IPS DF 4.7 (cell line): ENCODE measurements at regions not wholly inside any gene's neighbourhood (a gene's known extent, or its start where the extent isn't known, plus 50 kb on each side); places are given as distances from the start of the nearest gene placed in this dataset.

Experiments used
- DNase-seq: peaks from one replicate; pipeline ENCODE4 v3.0.0-alpha.2; 2013; ENCODE audit warnings: low spot score; ENCODE audit errors: extremely low read depth

DNA sequence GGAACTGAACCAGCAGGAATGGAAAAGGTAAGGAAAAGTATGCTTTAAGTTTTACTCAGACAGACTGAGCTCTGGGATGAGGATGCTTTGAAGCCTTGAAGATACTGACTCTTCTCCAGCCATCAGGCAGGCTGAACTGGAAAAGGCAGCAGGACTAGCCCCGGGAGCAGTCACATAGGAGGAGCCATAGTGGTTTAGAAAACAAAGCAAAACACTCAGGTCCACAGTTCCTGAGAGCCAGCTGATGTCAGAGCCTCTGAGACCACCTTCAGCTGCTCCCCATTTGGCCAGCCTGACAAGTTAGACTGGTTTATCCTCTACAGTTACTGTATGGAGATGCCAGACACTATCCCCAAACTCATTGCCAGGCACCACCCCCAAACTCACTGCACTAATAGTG lies 167.9 kb upstream of the CPEB2 start:
- no peak for DNase-seq

DNA sequence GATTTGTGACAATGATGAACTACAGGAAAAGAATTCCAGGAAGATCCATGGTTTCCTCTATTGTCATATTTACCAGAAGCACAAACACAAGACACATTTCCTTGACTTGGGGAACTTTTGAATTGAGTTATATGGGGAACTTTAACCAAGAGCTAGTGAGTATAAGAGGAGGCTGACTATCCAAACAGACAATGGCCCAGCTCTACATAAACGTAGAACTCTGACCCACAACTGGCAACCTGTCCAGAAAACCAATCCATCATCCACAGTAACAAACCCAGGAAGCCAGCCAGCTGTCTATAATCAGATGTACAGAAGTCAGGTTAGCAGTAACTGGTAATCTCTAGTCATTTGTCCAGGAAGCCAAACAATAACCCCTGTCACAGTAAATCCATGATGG lies 167.0 kb upstream of the CPEB2 start:
- no peak for DNase-seq

DNA sequence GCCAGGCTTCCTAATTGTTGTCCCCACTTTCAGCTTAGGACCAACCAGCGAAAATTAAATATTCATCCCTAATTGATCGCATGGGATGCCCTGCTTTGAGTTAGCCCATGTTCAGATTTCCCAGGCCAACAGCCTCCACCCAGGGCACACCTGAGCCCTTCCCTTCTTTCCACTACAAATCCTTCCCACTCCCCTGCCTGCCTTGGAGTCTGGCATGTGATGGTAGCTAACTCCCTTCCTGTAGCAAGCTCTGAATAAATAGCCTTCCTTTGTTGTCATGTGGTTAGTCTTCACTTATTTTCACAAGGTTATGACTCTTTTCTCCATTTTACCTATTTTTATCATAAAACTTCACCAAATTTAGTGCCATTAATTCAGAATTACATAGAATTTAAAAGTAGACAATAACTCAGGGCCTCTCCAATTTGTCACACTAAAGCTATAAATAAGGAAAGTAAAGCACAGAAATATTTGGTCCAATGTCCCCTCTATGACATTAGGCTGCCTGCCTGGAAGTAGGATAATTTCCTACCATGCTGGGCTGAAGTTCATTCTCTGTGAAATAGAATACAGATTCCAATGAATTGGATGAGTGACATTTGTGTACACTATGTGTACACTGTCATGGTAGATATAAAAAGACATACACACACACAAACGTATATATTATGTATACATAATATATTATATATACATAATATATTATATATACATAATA lies 166.4 kb upstream of the CPEB2 start:
- no peak for DNase-seq

DNA sequence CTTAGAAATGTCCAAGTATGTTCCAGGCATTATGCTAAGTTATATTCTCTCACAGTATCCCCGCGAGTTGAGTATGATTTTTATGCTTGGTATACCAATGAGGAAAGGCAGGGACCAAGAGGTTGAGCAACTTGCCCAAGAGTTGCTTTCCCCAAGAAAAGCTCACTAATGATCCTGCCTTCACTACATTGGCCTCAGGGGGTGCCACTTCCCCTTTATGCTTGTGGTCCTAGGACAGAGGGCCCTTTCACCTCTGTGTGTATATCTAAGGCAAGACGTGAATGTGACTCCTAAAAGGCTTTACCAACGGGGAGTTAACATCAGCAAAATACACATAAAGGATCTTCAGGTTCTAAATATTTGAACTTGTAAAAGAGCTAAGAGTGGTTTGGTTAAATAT lies 164.4 kb upstream of the CPEB2 start:
- no peak for DNase-seq

DNA sequence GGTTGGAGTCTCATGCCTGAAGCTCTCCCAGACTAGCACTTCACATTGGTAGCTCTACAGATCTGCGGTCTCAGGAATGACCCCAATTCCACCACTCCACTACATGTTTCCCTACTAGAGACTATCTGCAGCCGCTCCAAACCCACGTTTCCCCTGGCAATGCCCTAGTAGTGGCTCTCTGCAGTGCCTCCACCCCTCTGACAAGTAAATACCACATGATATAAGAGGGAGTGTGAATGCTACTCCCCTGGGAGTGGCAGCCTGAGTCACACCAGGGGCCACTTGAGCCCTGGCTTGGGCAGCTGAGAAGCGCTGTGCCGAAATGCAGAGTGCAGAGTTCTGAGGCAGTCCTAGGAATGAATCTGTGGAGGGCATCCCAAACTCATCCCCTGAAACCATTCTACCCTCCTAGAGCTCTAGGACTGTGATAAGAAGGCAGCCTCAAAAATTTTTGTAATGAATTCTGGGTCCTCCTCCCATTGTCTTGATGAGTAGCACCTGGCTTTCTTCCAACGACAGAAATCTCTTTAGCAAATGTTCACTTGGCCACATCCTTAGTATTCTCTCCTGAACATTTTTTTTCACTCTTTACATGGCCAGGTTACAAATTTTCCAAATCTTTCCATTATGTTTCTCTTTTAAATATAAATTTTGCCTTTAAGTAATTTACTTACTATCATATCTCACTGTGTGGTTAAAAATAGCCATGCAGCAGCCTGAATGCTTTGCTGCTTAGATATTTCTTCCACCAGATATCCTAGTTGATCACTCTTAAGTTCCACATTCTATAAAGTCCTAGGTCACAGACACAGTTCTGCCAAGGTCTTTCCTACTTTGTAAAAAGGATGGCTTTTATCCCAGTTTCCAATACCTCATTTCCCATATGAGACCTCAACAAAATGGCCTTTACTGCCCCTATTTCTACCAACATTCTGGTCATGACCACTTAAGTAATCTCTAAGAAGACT lies 160.2 kb upstream of the CPEB2 start:
- no peak for DNase-seq

DNA sequence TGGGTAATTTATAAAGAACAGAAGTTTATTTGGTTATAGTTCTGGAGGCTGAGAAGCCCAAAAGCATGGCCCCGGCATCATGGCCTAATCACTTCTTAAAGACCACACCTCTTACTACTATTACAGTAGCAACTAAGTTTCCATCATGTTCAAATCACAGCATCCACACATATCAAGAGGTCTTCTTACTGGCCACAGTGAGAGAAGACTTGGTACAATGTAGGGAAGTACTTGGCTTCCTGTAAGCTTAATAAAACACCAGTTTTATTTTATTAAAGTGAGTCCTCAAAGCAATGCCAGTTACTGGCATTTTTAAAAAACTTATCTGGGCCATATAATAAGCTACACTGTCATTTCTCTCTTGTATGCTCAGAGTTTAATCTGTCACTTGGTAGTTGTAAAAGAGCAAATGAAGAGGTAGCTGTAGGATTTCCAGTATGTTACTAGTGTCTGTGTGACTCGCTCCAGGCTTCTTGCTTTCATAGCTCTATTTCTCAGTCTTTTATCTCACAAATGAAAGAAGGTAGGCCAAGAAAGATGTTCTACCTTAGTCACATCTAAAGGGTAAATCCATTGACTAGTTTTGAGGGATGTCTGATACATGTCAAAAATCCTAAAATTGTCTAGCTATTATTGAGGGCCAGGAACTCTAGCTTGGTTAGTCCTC lies 159.2 kb upstream of the CPEB2 start:
- DNase-seq: no peak

DNA sequence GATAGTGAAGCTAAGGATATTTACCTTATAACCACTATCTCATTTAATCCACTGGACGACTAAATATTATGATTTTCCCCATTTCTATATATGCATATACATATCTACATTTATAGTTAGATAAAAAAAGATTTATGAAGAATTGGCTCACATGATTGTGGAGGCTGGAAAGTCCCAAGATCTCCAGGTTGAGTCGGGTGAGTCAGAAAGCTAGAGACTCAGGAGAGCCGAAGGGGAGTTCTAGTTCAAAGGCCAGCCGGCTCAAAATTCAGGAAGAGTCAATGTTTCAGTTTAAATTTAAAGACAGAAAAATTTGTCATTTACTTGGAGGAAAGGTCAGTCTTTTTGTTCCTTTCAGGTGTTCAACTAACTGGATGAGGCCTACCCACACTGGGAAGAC lies 158.2 kb upstream of the CPEB2 start:
- DNase-seq: no peak

DNA sequence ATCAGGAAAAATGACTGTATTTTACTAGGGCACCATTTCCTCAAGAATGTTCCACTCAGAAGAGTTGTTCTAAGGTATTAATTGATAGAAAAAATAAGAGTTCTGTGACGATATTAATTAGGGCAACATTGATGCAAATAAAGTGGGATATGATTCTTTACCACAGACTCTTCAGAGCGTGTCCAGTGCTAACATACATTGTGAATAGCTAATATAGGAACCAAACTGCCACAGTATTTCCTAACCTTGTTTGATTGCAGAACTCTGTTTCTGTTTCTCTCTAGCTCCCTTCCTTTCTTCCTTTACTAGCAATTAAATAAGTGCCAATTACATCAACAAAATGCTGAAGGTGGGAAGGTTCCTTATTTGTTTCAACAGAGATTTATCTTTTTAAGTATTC lies 154.1 kb upstream of the CPEB2 start:
- DNase-seq: no peak

DNA sequence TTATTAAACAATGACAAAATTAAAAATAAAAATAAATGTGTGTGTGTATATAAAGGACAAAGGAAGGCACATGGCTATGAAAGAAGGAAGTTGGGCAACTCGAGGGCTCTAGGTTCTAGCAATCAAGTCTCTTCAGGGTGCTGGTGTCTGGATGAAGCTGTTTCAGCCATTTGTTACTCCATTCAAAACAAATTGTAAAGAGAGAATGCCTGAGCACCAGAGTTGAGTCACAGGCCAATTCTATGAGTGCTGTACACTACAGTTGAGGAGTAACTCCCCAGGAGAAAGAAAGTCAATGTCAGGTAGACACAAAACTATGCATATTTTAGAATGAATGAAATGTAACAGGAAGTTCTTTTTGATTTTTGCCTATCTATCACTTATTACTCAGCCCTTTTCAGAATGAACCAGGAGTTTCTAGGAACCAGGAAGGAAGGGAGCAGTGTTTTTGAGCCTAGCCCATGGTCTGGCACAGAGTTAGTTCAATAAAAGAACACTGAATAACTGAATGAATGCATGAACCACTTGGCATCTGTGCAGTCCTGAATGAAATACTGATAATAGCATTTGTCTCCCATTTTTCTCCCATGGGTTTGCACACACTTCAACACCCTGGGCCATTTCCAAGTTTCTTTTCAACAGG lies 151.7 kb upstream of the CPEB2 start:
- DNase-seq: no peak

DNA sequence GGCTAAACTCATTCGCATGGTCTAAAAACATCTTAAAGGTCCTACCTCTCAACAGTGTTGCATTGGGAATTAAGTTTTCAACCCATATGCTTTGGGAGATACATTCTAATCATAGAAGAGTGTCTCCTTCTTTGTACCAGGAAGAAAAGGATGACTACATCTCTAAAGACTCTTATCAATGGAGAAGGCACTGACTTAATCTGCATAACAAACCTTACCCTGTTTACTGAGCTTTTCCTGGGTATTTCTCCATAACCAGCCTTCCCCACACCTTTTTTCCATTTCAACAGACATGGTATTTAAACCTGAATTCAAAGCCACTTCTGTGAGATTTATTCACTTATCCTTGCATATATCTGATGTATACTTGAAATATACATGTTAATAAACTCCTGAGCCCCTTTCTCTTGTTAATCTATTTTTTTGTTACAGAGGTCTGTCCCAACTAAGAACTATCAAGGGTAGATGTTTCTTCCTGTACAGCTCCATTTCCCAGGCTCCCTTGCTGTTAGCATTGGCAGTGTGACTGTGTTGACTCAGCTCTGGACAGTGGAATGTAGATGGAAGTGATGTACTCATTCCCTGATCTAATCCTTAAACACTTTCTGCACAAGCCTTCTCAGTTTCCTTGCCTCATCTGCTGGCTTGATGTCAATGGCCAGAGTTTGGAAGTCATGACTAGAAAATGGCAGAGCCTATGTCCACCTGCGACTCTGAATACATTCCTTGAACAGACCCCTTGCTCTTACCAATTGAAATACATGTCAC lies 148.9 kb upstream of the CPEB2 start:
- no peak for DNase-seq

DNA sequence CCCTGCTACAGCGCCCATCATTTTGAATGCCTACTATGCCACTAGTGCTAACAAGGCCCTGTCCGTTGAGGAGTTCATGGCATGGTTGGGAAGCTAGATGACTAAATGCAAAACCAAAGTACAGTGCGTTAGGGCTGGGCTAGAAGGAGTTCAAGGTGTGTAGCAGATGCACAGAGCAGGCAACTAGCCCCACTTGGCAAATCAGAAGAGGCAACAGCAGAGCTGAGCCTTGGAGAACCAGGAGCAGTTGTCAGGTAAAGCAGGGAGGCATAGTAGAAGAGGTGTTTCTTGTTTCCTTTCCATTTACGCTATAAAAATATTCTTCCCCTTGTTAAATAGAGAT lies 146.6 kb upstream of the CPEB2 start:
- no peak for DNase-seq

DNA sequence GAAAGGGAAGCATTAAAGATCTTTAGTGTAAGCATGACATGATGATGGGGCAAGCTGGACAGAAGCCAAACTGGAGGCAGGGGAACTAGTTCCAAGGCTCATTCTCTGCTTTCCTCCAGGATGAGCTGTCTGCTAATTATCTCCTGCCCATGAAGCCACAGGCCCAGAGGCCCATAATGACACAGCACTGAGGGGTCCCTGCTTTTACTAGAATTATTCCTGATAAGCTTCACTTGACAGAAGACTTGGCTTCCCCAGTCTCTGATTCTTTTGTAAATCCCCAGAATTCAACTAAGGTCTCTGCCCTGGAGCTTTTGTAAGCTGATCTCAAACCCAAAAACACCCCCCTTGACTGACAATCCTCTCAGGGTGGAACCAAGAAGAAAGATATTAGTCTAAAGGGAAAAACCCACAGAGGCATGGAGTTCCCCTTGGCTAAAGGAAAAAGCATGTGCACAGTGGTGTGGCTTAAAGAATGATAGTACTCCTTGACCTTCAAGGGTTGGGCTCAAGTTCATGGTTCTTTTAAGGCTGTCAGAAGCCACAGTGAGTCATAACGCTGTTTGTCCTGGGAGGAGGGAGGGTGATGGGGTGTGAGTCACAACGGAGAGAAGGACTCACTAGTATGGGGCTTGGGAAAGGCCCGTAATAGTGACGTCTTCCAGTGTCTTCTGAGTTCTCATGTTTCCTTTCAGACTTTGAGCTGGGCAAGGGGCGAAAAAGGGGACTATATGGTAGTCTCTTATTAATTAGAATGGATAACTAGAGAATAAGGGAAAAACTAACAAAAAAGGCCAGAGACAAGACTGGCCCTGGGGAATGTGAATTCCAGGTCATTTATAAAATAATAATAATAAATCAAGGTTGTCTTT lies 146.0 kb upstream of the CPEB2 start:
- DNase-seq: no peak

DNA sequence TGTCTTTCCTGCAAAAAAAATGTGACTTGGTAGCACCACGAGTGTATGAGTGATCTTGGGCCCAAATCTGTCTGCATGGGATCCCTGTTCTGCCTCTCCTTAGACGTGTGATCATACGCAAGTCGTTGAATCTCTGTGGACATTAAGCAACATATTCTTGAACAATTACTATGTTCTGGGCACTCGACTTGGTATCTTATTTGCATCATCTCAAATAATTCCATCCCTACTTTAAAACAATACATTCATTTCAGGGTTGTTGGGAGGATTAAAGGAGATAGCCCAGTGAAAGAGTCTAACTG lies 145.4 kb upstream of the CPEB2 start:
- DNase-seq: no peak

DNA sequence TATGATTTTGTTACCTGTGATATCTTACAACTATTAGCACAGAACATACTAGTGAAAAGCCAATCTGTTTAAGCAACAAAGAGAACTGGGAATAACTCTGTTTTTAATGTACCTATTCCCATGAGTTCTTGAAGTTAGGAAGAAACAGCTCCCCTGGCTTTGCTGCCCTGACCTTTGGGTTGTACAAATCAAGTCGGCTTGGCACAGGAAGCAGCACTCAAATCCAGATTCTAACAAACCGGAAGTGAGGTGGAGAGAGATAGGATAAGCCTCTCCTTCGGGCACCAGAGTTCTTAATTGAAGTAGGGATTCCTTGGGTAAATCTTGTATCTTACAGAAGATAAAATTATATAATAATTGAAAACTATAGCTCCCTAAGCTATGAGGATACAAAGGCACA lies 144.8 kb upstream of the CPEB2 start:
- no peak for DNase-seq

DNA sequence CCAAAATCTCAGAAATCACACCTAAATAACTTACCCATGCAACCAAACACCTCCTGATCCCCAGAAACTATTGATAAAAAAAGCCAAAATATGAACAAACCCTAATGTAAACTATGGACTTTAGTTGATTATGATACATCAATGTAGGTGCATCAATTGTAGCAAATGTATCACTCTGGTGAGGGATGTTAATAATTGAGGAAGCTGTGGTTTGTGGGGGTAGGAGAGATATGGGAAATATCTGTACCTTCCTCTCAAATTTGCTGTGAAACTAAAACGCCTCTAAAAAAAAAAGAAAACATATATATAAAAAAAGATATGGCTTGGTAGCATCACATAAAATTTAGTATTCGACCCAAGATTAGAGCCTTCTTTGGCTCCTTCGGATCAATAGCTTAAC lies 144.3 kb upstream of the CPEB2 start:
- DNase-seq: no peak

DNA sequence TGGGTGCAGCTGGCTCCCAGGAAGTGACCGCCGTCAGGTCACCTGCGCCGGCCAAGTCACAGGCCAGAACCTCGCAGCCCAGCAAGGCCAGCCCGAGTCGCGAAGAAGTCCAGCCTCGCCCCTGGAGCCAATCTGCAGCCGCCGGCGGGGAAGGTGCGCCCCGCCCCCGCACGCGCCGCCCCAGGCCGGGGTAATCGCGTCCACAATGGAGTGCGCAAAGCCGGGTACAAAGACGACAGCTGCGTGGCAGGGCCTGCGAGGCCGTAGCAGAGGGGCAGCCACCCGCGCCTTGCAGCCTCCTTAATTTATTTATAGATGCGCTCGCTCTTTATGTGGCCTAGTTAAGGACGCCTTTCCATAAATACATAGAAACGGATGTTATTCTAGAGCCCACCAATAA lies 139.4 kb upstream of the CPEB2 start:
- DNase-seq: no peak

DNA sequence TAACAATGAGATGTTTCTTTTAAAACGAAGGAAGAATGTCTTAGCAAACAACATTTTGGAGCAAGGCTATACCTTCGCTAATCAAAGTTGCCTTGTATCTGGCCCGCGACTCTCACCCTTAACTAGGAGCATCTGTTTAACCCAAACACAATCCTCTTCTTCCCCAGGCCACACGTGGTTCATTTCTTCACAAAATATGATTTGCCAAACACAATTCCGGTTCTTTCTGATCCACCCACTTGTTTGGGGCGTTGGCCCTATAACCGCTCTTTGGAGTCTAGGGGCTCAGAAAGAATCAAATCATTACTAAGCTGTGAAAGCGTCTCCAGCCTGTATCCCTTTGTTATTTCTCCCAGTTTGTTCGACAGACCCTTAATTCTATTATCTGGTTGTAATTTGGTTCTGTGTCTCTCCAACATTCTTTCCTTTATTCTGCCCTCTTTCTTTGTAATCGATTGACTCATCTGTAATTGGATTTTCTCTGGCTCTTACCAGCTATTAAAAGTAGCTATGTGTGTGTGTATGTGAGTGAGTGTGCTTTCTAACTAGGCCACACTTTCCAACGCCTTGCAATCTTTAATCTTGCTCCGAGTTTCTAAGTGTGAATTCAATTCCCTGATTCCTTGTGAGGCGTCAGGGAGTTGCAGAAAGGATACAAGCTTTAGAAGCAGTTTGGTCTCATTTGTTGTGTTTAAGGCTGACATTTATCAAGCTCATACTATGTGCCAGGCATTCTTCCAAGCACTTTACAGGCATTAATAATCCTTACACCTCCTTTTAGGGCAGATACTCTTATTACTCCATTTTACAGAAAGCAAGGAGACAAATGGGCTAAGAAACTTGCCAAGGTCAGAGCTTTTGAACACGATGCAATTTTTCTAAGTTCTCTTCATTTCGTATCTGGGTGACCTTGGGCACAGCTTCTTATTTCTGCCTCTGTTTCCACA lies 138.6 kb upstream of the CPEB2 start:
- no peak for DNase-seq

DNA sequence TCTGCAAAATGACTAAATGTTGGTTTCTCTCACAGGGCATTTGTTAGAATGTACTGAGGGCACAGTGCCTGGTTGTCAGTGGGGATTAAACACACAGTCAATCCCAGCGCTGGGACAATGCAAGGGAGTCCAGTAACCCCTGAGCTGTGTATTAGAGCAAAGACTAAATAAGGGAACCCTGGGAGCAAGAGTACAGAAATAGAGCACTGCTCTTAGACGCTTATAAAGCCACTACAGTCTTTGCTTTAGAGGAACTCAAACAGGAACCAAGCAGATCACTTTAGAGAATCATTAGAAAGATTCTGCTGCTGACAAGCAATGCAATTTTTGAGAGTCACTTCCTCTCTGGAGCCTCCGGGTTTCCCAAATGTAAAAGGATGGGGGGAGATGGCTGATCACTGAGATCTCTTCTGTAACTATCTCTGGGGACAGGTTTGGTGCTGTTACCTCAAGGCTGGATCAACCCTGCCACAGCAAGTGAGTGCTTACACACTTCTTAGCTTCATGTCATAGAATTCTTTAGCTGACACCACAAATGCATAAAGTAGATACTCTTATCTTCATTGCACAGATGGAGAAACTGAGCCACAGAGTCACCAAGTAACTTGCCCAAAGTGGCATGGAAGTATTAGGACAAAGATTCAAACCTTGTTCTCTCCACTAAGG lies 137.8 kb upstream of the CPEB2 start:
- no peak for DNase-seq

DNA sequence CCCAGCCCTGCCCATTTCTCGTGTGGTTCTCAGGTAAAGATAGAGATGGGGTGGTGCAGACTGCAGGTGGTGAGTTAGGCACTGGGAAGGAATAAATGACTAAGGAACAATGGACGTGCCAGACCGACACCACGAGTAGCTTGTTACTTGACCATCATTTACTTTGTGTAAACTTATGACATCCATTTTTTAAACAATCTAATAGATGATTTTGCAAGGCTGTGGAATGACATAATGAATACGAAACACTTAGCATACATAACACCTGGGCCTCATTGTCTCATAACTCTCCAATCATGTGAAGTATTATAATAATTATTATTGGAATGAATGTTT lies 137.3 kb upstream of the CPEB2 start:
- no peak for DNase-seq
